ENCODE measurements at regions not wholly inside any gene's neighbourhood (a gene's known extent, or its start where the extent isn't known, plus 50 kb on each side); places are given as distances from the start of the nearest gene placed in this dataset.

- no peak overlapping the region for H3K4me3 ChIP-seq (ENCODE audit: insufficient read depth, low read length, poor library complexity, severe bottlenecking)
- no peak overlapping the region for H3K9ac ChIP-seq (ENCODE audit: low read length)
- no peaks in the 10 kb centered on the region for H3K79me2 ChIP-seq (ENCODE audit: insufficient read depth, low read length)
- no peaks in the 10 kb centered on the region for H4K20me1 ChIP-seq (ENCODE audit: low read depth, low read length)
- H3K36me3 ChIP-seq (ENCODE audit: low read length) = no peaks in the 10 kb centered on the region
- H3K27me3 ChIP-seq (ENCODE audit: low read length) = no peaks in the 10 kb centered on the region
- H3K9me2 ChIP-seq (replicated peaks; ENCODE audit: insufficient read depth, low read length) = no peaks in the 10 kb centered on the region
- no peaks in the 10 kb centered on the region for H3K9me3 ChIP-seq (ENCODE audit: insufficient read depth, low read length)
- H2AFZ ChIP-seq (ENCODE audit: low read depth, low read length, severe bottlenecking) = no peak overlapping the region
- no peak overlapping the region for H3K27ac ChIP-seq (ENCODE audit: low read depth, low read length)
- no peaks in the 10 kb centered on the region for H3F3A ChIP-seq (ENCODE audit: insufficient read depth)
- TF ChIP-seq CTCF (IDR thresholded peaks at IDR 0.05; ENCODE audit: insufficient read depth, low read length, poor library complexity, severe bottlenecking) = no peak
- TF ChIP-seq EZH2phosphoT487 (conservative IDR thresholded peaks at IDR 0.05; ENCODE audit: low read length) = no peak
- no peak overlapping the region for H3K4me2 ChIP-seq (ENCODE audit: low read depth, low read length, poor library complexity, severe bottlenecking)
Observed at GRCh38 chr3:99407257-99407656, 231.1 kb upstream of the COL8A1 start.

GRCh38 chr3:99402755-99403154, 235.6 kb upstream of the COL8A1 start:
- H3K27ac ChIP-seq (ENCODE audit: low read depth, low read length) = no peak overlapping the region
- H3K79me2 ChIP-seq (ENCODE audit: insufficient read depth, low read length) = no peaks in the 10 kb centered on the region
- no peaks in the 10 kb centered on the region for H4K20me1 ChIP-seq (ENCODE audit: low read depth, low read length)
- no peaks in the 10 kb centered on the region for H3K27me3 ChIP-seq (ENCODE audit: low read length)
- H3K4me2 ChIP-seq (ENCODE audit: low read depth, low read length, poor library complexity, severe bottlenecking) = no peak overlapping the region
- TF ChIP-seq CTCF (IDR thresholded peaks at IDR 0.05; ENCODE audit: insufficient read depth, low read length, poor library complexity, severe bottlenecking) = no peak
- no peak for TF ChIP-seq EZH2phosphoT487 (conservative IDR thresholded peaks at IDR 0.05; ENCODE audit: low read length)
- no peak overlapping the region for H2AFZ ChIP-seq (ENCODE audit: low read depth, low read length, severe bottlenecking)
- no peaks in the 10 kb centered on the region for H3K9me2 ChIP-seq (replicated peaks; ENCODE audit: insufficient read depth, low read length)
- peaks cover 8% of the 10 kb centered on the region; the same call in 1 of the 2 replicates for H3K9me3 ChIP-seq (ENCODE audit: insufficient read depth, low read length)
- H3K36me3 ChIP-seq (ENCODE audit: low read length) = no peaks in the 10 kb centered on the region
- H3K4me3 ChIP-seq (ENCODE audit: insufficient read depth, low read length, poor library complexity, severe bottlenecking) = no peak overlapping the region
- H3F3A ChIP-seq (ENCODE audit: insufficient read depth) = no peaks in the 10 kb centered on the region
- H3K9ac ChIP-seq (ENCODE audit: low read length) = no peak overlapping the region

DNA sequence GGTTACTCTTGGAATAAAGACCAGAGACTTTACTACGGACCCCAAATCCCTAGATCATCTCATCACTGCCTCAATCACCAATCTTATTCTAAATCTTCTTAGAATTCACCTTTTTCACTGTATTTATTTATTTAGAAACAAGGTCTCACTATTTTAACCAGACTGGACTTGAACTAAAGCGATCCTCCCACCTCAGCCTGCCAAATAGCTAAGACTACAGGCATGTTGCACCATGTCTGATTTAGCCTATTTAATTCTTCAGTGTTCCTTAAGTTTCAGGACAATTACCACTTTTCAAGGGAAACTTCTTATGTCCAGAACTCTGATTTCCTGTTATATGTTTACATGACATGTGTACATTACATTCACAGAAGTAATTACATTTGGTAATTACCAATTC, 238.0 kb upstream of the COL8A1 start:
- Histone ChIP-seq H3K79me2 (ENCODE audit: insufficient read depth, low read length) (no peaks in the 10 kb centered on the region), H3K4me2 (ENCODE audit: low read depth, low read length, poor library complexity, severe bottlenecking) (no peak overlapping the region), H3K27ac (ENCODE audit: low read depth, low read length) (no peak overlapping the region), H2AFZ (ENCODE audit: low read depth, low read length, severe bottlenecking) (no peak overlapping the region), H3K36me3 (ENCODE audit: low read length) (no peaks in the 10 kb centered on the region), H3F3A (ENCODE audit: insufficient read depth) (no peaks in the 10 kb centered on the region), H4K20me1 (ENCODE audit: low read depth, low read length) (no peaks in the 10 kb centered on the region), H3K4me3 (ENCODE audit: insufficient read depth, low read length, poor library complexity, severe bottlenecking) (no peak overlapping the region), H3K9me2 (replicated peaks; ENCODE audit: insufficient read depth, low read length) (no peaks in the 10 kb centered on the region), H3K9me3 (ENCODE audit: insufficient read depth, low read length) (peaks cover 8% of the 10 kb centered on the region; the same call in 1 of the 2 replicates), H3K27me3 (ENCODE audit: low read length) (no peaks in the 10 kb centered on the region), H3K9ac (ENCODE audit: low read length) (no peak overlapping the region)
- no peak for TF ChIP-seq EZH2phosphoT487 (conservative IDR thresholded peaks at IDR 0.05; ENCODE audit: low read length)
- no peak for TF ChIP-seq CTCF (IDR thresholded peaks at IDR 0.05; ENCODE audit: insufficient read depth, low read length, poor library complexity, severe bottlenecking)

All from SU-DHL-6 (cell line).